ENCODE measurements at regions not wholly inside any gene's neighbourhood (a gene's known extent, or its start where the extent isn't known, plus 50 kb on each side); places are given as distances from the start of the nearest gene placed in this dataset.
A peak's percentile ranks its signal among the peaks of the same experiment; 100 is the strongest.

DNA sequence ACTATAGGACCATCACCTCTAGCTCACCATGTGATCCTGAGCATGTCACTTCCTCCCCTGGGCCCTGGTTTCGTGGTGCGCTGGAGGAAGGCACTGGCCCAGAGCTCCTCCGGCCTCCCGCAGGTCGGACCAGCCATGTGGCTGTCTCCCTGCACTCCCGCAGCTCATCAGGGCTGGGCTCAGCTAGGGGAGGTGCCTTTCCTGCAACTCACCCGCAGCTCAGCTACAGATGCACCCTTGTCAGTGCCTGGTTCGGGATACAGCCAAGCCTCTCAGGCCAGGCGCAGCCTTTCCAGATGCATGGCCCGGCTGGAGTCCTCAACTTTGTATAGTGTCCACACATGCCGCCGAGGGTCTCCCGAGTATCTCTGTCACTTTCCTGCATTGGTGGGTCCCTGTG lies 138.2 kb upstream of the VSTM2B start:
- intact Hi-C loops (cut with DNase I), result no loop called here

DNA sequence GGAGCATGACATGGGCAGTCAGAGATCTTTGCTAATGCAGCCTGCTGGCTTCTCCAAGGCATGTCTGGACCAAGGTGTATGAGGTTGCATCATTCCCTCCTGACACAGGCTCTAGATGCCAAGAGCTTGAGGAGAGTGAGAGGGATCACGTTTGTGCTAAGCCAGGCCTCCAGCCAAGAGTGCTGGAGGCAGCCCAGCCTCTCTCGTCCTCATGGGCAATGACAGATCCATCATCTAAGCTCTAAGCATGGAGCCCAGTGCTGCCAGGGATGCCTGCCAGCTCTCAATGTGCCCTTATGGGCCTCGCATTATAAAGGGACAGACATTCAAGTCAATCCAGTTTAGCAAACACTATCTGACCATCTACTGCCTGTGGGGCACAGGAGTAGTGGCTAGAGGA lies 136.3 kb upstream of the VSTM2B start:
- FAIRE-seq, result no peak
- no peaks in the 10 kb centered on the region for H3K27me3 ChIP-seq (ENCODE audit: control insufficient read depth, insufficient read depth, low read length)
- TF ChIP-seq CTCF (IDR thresholded peaks at IDR 0.05; ENCODE audit: borderline replicate concordance, extremely low read depth, insufficient read depth), result no peak
- H3K27ac ChIP-seq (ENCODE audit: low read depth in 2 of 2, low read length in 2 of 2), result no peak overlapping the region
- H3K9ac ChIP-seq (ENCODE audit: low read length in 3 of 3), result no peak overlapping the region
- no peaks in the 10 kb centered on the region for H3K36me3 ChIP-seq (ENCODE audit: control insufficient read depth in 2 of 3, insufficient read depth in 3 of 3, low read length in 3 of 3)
- H3K4me3 ChIP-seq (ENCODE audit: low read length in 3 of 3), result no peak overlapping the region
- H3K9me3 ChIP-seq (ENCODE audit: control insufficient read depth in 2 of 3, insufficient read depth in 1 of 3, low read length in 3 of 3), result peaks cover 0 to 8% (median 3%) of the 10 kb centered on the region in 3 donors
- intact Hi-C loops (cut with DNase I), result no loop called here
- no peaks in the 10 kb centered on the region for H3K4me1 ChIP-seq (ENCODE audit: control insufficient read depth in 2 of 3, insufficient read depth in 2 of 3, low read depth in 1 of 3, low read length in 3 of 3)
- peak in 1 of 5 donors; percentile 11 for DNase-seq

More for the DNA sequence above, 138.2 kb upstream of the VSTM2B start:
- no peaks in the 10 kb centered on the region for H3K36me3 ChIP-seq (ENCODE audit: control insufficient read depth in 2 of 3, insufficient read depth in 3 of 3, low read length in 3 of 3)
- no peak overlapping the region for H3K9ac ChIP-seq (ENCODE audit: low read length in 3 of 3)
- no peak for TF ChIP-seq CTCF (IDR thresholded peaks at IDR 0.05; ENCODE audit: borderline replicate concordance, extremely low read depth, insufficient read depth)
- no peaks in the 10 kb centered on the region for H3K4me1 ChIP-seq (ENCODE audit: control insufficient read depth in 2 of 3, insufficient read depth in 2 of 3, low read depth in 1 of 3, low read length in 3 of 3)
- H3K27ac ChIP-seq (ENCODE audit: low read depth in 2 of 2, low read length in 2 of 2), result no peak overlapping the region
- peaks cover 0 to 8% (median 3%) of the 10 kb centered on the region in 3 donors for H3K9me3 ChIP-seq (ENCODE audit: control insufficient read depth in 2 of 3, insufficient read depth in 1 of 3, low read length in 3 of 3)
- no peaks in the 10 kb centered on the region for H3K27me3 ChIP-seq (ENCODE audit: control insufficient read depth, insufficient read depth, low read length)
- H3K4me3 ChIP-seq (ENCODE audit: low read length in 3 of 3), result no peak overlapping the region
- DNase-seq (peak in 1 of 5 donors; percentile 67), FAIRE-seq (no peak)

DNA sequence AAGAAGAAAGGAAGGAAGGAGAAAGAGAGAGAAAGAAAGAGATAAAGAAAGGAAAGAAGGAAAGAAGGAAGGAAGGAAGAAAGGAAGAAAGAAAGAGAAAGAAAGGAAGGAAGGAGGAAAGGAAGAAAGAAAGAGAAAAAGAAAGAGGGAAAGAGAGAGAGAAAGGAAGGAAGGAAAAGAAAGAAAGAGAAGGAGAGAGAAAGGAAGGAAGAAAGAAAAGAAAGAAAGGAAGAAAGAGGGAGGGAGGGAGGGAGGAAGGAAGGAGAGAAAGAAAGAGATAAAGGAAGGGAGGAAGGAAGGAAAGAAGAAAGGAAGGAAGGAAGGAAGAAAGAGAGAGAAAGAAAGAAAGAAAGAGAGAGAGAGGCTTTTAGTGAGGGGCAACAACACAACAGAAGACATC lies 135.1 kb upstream of the VSTM2B start:
- TF ChIP-seq CTCF (IDR thresholded peaks at IDR 0.05; ENCODE audit: borderline replicate concordance, extremely low read depth, insufficient read depth), result no peak
- H3K4me3 ChIP-seq (ENCODE audit: low read length in 3 of 3), result no peak overlapping the region
- no peaks in the 10 kb centered on the region for H3K27me3 ChIP-seq (ENCODE audit: control insufficient read depth, insufficient read depth, low read length)
- intact Hi-C loops (cut with DNase I), result no loop called here
- H3K9me3 ChIP-seq (ENCODE audit: control insufficient read depth in 2 of 3, insufficient read depth in 1 of 3, low read length in 3 of 3), result peaks cover 0 to 8% (median 3%) of the 10 kb centered on the region in 3 donors
- DNase-seq (no peak), FAIRE-seq (no peak)
- H3K4me1 ChIP-seq (ENCODE audit: control insufficient read depth in 2 of 3, insufficient read depth in 2 of 3, low read depth in 1 of 3, low read length in 3 of 3), result no peaks in the 10 kb centered on the region
- H3K27ac ChIP-seq (ENCODE audit: low read depth in 2 of 2, low read length in 2 of 2), result no peak overlapping the region
- H3K36me3 ChIP-seq (ENCODE audit: control insufficient read depth in 2 of 3, insufficient read depth in 3 of 3, low read length in 3 of 3), result no peaks in the 10 kb centered on the region
- H3K9ac ChIP-seq (ENCODE audit: low read length in 3 of 3), result no peak overlapping the region

- TF ChIP-seq CTCF (IDR thresholded peaks at IDR 0.05; ENCODE audit: borderline replicate concordance, extremely low read depth, insufficient read depth), result no peak
- no peaks in the 10 kb centered on the region for H3K27me3 ChIP-seq (ENCODE audit: control insufficient read depth, insufficient read depth, low read length)
- H3K27ac ChIP-seq (ENCODE audit: low read depth in 2 of 2, low read length in 2 of 2), result no peak overlapping the region
- peaks cover 0 to 8% (median 3%) of the 10 kb centered on the region in 3 donors for H3K9me3 ChIP-seq (ENCODE audit: control insufficient read depth in 2 of 3, insufficient read depth in 1 of 3, low read length in 3 of 3)
- H3K36me3 ChIP-seq (ENCODE audit: control insufficient read depth in 2 of 3, insufficient read depth in 3 of 3, low read length in 3 of 3), result no peaks in the 10 kb centered on the region
- no peak overlapping the region for H3K4me3 ChIP-seq (ENCODE audit: low read length in 3 of 3)
- H3K9ac ChIP-seq (ENCODE audit: low read length in 3 of 3), result no peak overlapping the region
- no peaks in the 10 kb centered on the region for H3K4me1 ChIP-seq (ENCODE audit: control insufficient read depth in 2 of 3, insufficient read depth in 2 of 3, low read depth in 1 of 3, low read length in 3 of 3)
- intact Hi-C loops (cut with DNase I), result no loop called here
- DNase-seq, result no peak
- no peak for FAIRE-seq
Measured at GRCh38 chr19:29393915-29394460, 131.8 kb upstream of the VSTM2B start.
